Chondrocyte (in vitro differentiated cells): ENCODE measurements at regions not wholly inside any gene's neighbourhood (a gene's known extent, or its start where the extent isn't known, plus 50 kb on each side); places are given as distances from the start of the nearest gene placed in this dataset.

ENCODE experiments used
- DNase-seq: peaks from one replicate; pipeline ENCODE4 v3.0.0; 2021; ENCODE audit warnings: mixed read lengths, low spot score
- H3K27ac Mint-ChIP-seq: one replicate; pipeline ENCODE4 v1.8.0; 2021; ENCODE audit warnings: mild to moderate bottlenecking, moderate library complexity, mixed read lengths; ENCODE audit not compliant: unreplicated experiment
- H3K27me3 Mint-ChIP-seq: 2 replicates; pipeline ENCODE4 v1.8.0; 2021; ENCODE audit warnings: low read depth, mixed read lengths
- H3K36me3 Mint-ChIP-seq: 2 replicates; pipeline ENCODE4 v1.8.0; 2021; ENCODE audit warnings: low read depth, mixed read lengths
- H3K4me1 Mint-ChIP-seq: 2 replicates; pipeline ENCODE4 v1.8.0; 2021; ENCODE audit warnings: low read depth, mild to moderate bottlenecking, mixed read lengths
- H3K4me3 Mint-ChIP-seq: one replicate; pipeline ENCODE4 v1.8.0; 2021; ENCODE audit warnings: mild to moderate bottlenecking, moderate library complexity, mixed read lengths; ENCODE audit not compliant: unreplicated experiment
- H3K9me3 Mint-ChIP-seq: 2 replicates; pipeline ENCODE4 v1.8.0; 2021; ENCODE audit warnings: low read depth, mixed read lengths
- CTCF ChIP-seq: fragments of 200-600 bp; sonication (generic); IDR thresholded peaks from 2 replicates; pipeline ENCODE4 v1.5.0; 2021; ENCODE audit warnings: antibody characterized with exemption, mild to moderate bottlenecking, moderate library complexity

DNA sequence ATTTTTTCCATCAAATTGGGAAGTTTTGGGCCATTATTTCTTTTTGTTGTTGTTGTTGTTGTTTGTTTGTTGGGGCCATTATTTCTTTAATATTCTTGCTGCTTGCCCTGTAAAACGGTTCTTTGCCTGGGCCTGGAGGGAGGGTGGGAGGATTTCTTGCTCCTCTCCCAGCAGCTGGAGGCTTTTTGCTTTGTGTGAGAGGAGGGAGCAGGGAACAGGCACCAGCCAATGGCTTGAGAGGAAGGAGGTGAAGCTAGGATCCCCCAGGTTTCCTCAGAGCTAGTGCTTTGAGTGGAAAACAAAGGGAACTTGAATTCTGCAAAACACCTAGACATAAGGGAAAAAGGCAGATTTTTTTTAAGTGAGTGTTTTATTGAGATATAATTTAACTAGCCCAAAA is 61.2 kb upstream of the DNAJC19 start:
- Mint-ChIP-seq H3K27me3 (peaks cover 7% of the 10 kb centered on the region), H3K27ac (no peak overlapping the region), H3K4me1 (no peaks in the 10 kb centered on the region), H3K4me3 (no peak overlapping the region), H3K9me3 (peaks cover 10% of the 10 kb centered on the region), H3K36me3 (no peaks in the 10 kb centered on the region)
- TF ChIP-seq CTCF, result no peak
- no peak for DNase-seq

- H3K4me3 Mint-ChIP-seq, result no peak overlapping the region
Observed at GRCh38 chr3:181040030-181040429, 50.5 kb upstream of the DNAJC19 start.

More at GRCh38 chr3:181040030-181040429, 50.5 kb upstream of the DNAJC19 start:
- Mint-ChIP-seq H3K27ac (no peak overlapping the region), H3K9me3 (peaks cover 19% of the 10 kb centered on the region), H3K4me1 (no peaks in the 10 kb centered on the region), H3K27me3 (no peaks in the 10 kb centered on the region), H3K36me3 (no peaks in the 10 kb centered on the region)
- DNase-seq, result no peak
- no peak for TF ChIP-seq CTCF
